Right ventricle myocardium superior (tissue), 1 donor: ENCODE measurements at regions not wholly inside any gene's neighbourhood (a gene's known extent, or its start where the extent isn't known, plus 50 kb on each side); places are given as distances from the start of the nearest gene placed in this dataset.
"Not testable (repeated sequence)": the region's sequence is repeated elsewhere in the genome, so short reads cannot be mapped to it uniquely, and the experiment has no call there.

ENCODE experiments used
- ATAC-seq: fragments of 200-7000 bp; cut with Tn5 transposase; one replicate; pipeline ENCODE4 v1.9.1; 2020; ENCODE audit warnings: mild to moderate bottlenecking; ENCODE audit not compliant: poor library complexity
- DNase-seq: peaks from one replicate; pipeline ENCODE4 v3.0.0-alpha.2; 2020
- intact Hi-C: fragments of 100-400 bp; cut with DNase I; formaldehyde crosslinking; loops from one replicate; pipeline ENCODE4 v1.11.2; 2022
- donor health status: DM: no; HTN: yes; CAD: no; lungs with severe emphysema.

DNA sequence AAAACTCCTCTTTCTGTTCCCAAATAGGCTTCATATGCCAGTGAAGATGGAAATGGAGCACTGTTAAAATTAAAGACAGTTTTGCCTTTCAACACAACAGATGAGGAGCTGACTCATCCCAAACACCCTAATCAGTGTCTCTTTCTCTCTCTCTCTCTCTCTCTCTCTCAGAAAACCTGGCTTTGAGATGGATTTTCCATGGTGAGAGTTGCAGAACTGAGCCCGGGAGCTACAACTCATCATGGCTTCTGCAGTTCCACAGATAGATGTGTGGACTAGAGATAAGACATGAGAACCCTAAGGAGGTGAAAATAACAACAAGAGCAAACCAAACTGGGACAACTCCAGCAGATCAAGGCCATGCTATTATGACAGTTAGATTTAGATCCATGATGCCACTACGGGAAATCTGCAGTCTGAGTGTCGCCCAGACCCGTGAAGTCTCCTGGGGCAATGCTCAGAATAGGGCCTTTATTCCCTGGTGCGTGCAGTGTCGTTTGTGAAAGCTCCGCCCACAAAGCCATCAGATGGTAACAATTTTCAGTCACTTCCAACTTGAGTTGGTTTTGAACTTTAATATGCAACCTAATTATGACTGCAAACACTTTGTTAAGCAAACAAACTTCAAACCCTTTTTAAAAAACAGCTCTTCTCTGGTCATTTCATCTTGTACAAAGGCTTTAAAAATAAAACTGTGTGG, 338.2 kb upstream of the PREP start:
- intact Hi-C loops, result no loop called here
- DNase-seq (no peak), ATAC-seq (no peak)

DNA sequence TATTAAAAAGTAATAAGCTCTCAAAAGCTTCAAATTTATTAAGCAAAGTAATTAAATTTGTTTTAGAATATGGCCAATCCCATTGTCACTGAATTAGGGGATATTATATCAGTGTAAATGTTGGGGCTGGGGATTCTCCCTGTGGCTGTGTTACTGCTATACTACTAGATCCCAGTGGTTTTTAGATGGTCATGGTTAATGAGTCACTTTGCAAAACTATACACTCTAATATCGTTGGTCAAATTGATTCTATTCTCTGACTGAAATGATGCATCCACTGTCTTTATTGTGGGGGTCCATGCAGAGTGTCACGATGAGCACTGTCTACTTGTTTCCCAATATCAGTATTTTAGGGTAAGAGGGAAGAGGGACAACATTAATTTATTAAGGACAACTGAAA, 336.9 kb upstream of the PREP start:
- intact Hi-C loops, result loop anchor here (10.0 kb wide), 1 partner anchor 255 kb away; no protein-coding TSS in a partner anchor
- DNase-seq, result no peak

DNA sequence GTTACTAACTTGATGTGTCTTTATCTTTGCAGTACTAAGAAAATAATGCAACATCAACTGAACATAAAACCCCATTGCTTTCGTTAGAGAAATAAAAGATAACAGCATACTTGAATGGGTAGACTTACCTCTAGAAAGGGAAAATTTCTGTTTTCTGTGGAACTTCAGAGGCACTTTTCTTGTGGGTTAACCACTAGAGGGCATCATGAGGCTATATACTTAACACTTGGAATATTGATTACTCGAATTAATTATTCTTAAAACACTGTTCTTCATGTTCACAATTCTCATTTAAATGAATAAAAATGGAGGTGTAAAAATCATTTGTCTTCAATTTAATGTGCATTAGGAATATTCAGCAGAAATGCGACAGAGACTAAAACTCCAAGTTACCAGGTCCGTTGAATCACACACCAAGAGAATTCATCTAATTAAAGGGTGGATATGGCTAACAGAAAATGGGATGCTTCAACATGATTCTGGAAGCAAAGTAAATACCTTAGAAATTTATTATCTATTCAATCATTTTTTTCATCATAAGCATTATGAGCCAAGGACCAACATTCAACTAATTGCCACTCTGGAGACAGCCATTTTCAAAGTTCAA, 330.8 kb upstream of the PREP start:
- no peak for ATAC-seq
- intact Hi-C loops, result loop anchor here (5.0 to 10.0 kb wide), 2 partner anchors 249 to 569 kb away; no protein-coding TSS in a partner anchor
- no peak for DNase-seq

More for the DNA sequence above, 336.9 kb upstream of the PREP start:
- ATAC-seq, result no peak

DNA sequence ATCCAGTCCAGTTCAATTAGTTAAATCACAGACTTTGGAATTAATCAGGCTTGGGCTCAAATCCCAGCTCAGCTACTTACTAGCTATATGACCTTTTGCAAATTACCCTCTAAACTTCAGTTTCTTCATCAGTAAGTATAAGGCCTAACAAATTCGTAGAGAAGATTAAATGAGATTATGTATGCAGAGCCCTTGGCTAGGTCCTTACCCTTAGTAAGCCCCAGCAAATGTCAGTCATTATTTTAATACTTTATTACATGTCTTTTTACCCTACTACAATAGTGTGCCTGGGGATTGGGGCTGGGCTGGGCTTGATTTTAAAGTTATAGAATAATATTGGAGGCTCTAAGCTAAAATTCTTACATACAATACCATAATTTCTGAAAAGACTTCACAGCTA, 326.1 kb upstream of the PREP start:
- intact Hi-C loops, result no loop called here
- no peak for DNase-seq
- ATAC-seq, result no peak

DNA sequence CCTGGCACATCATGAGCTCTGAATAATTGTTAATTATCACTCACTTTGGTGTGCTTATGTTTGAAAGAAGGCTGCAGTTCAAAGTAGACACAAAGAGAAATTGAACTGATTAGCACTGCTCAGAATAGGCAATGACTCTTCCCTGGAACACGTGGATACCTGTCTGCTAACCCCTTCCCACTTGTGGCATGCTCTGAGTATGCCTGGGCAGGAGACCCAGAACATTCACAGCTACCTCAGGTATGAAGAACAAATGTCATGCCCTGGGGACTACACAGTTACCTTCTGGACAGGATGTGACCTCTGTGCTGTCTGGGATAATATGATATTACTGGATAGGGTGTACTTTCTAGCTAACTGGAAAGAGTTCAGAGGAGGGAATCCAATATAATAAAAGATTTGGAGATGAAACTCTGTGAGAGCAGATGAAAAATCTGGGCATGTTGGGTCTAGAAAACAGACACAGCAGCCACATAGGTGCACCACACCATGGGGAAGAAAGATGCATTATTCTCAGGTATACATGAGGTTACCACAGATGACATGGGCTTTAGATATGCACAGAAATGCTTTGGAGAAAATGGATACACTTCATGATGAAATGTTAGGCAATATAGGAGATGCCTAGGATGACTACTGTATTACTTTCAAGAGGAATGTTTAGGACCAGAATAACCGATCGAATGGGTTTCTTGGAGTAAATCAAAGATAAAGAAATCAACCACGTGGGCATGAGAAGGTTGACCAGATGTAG, 324.2 kb upstream of the PREP start:
- DNase-seq (no peak), ATAC-seq (no peak)
- intact Hi-C loops, result no loop called here

DNA sequence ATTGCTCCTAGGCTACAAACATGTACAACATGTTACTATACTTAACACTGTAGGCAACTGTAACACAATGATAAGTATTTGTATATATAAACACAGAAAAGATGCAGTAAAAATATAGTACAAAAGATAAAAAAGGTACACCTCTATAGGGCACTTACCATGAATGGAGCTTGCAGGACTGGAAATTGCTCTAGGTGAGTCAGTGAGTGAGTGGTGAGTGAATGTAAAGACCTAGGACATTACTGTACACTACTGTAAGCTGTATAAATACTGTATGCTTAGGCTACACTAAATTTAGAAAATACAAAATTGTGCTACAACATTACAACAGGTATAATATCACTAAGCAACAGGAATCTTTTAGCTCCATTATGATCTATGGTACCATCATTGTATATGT, 312.0 kb upstream of the PREP start:
- intact Hi-C loops, result no loop called here
- DNase-seq, result no peak
- no peak for ATAC-seq

DNA sequence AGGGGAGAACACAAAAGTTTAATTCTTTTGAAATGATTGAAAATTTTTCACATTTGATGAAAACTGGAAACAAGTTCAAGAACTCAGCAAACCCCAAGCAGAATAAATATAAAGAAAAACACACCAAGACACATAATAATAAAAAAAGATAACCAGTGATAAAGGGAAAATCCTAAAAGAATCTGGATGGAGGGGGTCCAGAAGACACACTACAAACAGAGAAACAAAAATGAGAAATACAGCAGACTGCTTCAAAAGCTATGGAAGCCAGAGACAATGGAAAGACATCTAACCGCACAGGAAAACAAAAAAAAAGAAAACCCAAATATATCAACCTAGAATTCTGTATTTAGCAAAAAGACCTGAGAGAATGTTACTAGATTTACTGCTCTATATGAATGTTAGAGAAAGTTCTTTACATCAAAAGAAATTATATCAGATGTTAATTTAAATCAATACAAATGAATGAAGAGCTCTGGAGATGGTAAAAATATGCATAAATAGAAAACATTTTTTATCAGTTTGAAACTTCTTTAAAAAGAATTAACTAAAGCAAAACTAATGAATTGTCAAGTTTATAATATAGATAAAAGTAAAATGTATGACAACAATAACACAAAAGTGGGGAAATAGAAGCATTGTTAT, 310.7 kb upstream of the PREP start:
- intact Hi-C loops, result no loop called here
- DNase-seq (no peak), ATAC-seq (no peak)

DNA sequence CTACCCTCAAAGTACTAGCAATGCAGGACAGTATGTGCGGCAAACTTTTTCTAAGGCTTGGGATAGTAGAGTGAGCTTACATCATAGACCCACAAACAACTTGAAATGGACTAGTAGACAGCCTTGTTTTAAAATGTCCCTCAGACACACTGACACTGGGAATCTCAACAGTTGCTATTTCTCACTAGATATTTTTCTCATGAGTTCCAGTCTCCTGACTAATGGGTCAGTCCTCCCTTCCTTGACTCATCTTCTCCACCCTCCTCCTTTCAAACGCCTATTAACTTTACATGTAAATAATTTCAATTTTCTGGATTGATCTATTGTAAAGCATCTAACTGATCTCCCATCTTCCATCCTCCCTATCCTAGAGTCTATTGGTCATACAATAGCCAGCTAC, 308.3 kb upstream of the PREP start:
- intact Hi-C loops, result no loop called here
- no peak for DNase-seq
- no peak for ATAC-seq

DNA sequence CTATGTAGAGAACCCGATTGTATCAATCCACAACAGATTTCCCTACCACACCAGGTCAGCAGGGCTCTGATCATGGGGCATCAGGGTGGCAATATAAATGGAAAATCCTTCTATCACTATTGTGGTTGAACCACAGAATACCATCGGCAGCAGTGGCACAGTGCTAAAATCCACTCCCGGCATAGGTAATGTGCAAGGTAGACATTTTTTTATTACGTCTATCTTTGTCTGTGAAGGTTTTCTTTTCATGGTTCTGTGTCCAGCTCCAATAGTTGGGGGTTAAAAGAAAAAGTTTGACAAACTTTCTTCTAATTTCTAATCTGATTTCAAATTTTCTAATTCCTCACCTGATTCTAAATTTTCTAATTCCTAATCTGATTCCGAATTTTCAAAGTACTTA, 302.7 kb upstream of the PREP start:
- ATAC-seq (no peak), DNase-seq (no peak)
- intact Hi-C loops, result no loop called here

DNA sequence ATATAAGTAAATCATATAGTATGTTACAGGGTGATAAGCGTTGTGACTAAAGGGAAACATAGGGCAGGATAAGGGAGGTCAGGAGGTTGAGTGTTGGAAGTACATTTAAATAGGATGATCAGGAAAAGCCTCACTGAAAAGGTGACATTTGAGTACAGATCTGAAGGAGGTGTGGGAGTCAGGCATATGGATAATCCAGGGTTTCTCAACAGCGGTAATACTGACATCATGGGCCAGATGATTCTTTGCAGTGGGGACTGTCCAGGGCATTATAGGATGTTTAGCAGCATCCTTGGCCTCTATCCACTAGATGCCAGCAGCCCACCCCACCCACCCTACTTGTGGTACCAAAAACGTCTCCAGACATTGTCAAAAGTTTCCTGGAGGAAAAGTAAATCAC, 292.6 kb upstream of the PREP start:
- ATAC-seq (no peak), DNase-seq (no peak)
- intact Hi-C loops, result no loop called here

DNA sequence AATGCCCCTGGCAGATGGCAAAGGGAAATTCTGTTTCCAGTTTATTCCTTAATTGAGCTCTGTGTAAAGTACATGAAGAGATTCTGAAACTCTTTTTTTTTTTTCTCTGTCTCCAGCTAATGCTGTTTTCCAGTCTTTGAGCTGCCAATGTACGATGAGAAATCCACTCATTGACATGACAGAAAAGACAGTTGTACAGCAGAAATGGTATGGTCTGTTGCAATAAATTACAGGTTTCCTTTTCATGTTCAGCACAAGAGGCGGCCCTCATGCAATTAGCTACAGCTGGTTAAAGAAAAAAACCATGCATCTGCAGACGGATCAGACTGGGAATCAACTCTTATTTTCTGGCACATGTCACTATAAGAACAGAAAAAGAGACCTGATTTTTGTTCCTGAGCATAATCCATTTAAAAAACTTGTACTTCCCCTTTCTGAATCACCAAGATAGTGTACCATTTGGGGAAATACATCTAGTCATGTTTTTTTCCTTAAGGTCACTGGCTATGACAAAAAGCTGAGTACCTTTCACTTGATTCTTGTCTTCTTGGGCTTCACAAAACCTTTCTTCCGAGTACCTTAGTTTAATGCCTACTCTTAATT, 289.8 kb upstream of the PREP start:
- ATAC-seq, result no peak
- intact Hi-C loops, result no loop called here
- DNase-seq, result no peak

DNA sequence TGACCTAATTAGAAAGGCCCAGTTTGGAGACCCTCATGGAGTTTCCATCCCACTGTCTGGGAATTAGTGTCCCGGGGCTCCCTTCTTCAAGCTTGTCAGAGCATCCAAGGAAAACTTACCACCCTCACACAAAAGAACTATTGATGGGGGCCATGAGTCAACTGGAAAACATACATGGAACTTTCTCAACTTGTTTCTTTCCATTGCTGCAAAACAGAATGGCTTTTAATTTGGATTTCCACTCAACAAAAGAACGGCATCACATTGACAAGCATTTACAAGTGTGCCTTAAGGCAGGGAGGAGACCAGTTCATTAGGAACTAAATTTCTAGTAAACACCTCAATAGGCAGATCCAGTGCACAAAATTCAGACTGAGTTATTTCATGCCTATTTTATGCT, 289.1 kb upstream of the PREP start:
- DNase-seq (no peak), ATAC-seq (no peak)
- intact Hi-C loops, result no loop called here

DNA sequence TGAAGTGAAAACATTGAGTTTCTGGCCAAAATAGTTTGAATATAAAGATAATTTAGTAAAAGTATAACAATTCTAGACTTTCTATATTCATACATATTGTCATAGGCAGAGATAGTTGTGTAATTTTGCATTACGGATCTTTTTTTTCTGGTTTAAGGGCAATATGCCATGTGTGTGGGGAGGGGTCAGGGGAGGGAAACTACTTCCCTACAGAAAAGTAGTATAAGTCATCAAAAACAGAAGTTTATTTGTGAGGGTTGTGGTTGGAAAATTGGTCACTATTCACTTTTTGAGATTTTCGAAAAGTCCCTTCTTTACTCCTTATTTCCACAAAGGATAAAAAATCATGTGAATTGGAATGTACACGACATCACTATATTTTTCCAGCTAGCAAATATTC, 288.2 kb upstream of the PREP start:
- DNase-seq (no peak), ATAC-seq (no peak)

DNA sequence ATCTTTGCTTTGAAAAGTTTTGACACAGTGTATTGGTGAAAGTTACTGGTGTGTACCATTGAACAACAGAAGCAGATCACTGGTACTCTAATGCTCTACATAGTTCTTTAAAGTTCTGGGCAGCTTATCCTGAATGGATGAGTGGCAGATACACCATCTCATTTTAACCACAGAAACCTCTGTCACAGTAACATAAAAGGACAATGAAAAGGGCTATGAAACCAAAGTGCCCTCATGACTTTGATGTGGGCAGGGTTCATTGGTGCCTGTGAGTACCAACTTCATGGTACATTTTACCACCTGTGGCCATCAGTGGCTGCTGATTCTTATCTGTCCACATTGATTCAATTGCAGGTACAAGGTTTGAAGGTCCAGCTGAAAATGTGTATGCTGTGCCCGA, 285.7 kb upstream of the PREP start:
- intact Hi-C loops, result no loop called here
- ATAC-seq (no peak), DNase-seq (no peak)

More for the DNA sequence above, 288.2 kb upstream of the PREP start:
- intact Hi-C loops, result no loop called here

DNA sequence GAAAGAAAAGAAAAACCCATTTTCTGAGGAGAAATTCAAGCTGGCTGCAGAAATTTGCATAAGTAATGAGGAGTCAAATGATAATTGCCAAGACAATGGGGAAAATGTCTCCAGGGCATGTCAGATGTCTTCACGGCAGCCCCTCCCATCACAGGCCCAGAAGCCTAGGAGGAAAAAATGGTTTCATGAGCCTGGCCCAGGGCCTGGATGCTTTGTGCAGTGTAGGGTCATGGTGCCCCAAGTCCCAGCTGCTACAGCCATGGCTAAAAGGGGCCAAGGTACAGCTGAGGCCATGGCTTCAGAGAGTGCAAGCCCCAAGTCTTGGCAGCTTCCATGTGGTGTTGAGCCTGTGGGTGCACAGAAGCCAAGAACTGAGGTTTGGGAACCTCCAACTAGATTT, 283.9 kb upstream of the PREP start:
- ATAC-seq, intact Hi-C loops, DNase-seq: not testable (repeated sequence)

DNA sequence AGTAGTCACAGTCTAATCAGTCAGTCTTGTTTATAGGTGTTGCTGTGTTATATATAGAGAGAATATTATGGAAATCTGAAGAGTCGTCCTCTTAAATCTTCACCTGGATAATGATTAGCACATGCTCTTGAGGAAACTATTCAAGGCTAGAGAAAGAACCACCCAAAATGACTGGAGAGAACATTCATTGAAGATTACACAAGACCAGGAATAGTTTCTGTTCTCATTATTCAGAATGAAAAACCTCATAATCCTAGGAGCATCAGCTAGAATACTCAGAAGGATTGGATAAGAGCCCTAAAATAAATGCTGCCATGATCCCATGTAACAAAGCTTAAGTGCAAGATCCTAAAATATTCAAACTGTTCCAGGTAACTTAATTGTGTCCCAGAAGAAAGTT, 278.2 kb upstream of the PREP start:
- intact Hi-C loops, result no loop called here
- ATAC-seq (no peak), DNase-seq (no peak)

DNA sequence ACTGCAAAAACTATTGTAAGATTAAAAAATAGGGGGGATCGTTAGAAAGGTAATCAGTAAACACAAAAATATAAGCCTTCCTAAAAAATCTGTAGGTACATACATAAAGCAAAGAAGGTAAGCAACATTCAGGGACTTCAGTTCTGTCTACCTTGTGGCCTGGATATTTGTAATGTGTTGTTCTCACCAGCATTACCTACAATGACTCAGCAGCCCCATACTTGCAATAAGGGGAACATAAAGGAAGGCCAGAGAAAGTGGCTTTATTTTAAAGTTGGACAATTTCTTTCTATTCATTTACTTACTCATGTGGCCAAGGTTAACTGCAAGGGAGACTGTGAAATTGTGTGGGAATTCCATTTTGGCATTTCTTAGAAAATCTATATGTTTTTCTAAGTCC, 277.2 kb upstream of the PREP start:
- DNase-seq (no peak), ATAC-seq (no peak)
- intact Hi-C loops, result no loop called here

DNA sequence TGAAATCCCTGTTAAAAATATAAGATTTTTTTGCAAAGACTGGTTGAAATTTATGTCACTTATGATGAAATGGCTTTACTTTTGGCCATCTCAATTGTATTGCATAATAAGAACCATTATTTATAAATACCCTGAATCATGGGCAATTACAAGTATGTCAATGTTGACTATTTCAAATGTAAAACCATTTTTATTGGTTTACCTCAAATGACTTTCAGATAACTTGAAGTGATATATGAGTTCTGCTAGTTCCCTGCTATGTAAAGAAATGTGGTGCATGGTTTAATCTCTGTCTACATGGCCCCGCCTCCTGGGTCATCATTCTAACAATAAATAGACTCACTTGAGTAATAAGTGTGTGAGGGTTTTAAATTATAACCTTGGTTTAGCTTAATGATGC, 275.6 kb upstream of the PREP start:
- ATAC-seq, result no peak
- intact Hi-C loops, result no loop called here
- DNase-seq, result no peak
